AG09319 (cell line): ENCODE measurements at regions not wholly inside any gene's neighbourhood (a gene's known extent, or its start where the extent isn't known, plus 50 kb on each side); places are given as distances from the start of the nearest gene placed in this dataset.

ENCODE experiments used
- DNase-seq: peaks from one replicate; pipeline ENCODE4 v3.0.0-alpha.2; 2010; ENCODE audit warnings: low read depth; ENCODE audit errors: extremely low read depth
- TF ChIP-seq, protein P1 (sequence below): IDR thresholded peaks from 2 replicates; pipeline ENCODE4 v1.5.1; 2011; ENCODE audit warnings: low read depth, mild to moderate bottlenecking, inconsistent platforms, low read length, moderate library complexity

- TF ChIP-seq, protein P1, sequence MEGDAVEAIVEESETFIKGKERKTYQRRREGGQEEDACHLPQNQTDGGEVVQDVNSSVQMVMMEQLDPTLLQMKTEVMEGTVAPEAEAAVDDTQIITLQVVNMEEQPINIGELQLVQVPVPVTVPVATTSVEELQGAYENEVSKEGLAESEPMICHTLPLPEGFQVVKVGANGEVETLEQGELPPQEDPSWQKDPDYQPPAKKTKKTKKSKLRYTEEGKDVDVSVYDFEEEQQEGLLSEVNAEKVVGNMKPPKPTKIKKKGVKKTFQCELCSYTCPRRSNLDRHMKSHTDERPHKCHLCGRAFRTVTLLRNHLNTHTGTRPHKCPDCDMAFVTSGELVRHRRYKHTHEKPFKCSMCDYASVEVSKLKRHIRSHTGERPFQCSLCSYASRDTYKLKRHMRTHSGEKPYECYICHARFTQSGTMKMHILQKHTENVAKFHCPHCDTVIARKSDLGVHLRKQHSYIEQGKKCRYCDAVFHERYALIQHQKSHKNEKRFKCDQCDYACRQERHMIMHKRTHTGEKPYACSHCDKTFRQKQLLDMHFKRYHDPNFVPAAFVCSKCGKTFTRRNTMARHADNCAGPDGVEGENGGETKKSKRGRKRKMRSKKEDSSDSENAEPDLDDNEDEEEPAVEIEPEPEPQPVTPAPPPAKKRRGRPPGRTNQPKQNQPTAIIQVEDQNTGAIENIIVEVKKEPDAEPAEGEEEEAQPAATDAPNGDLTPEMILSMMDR: no peak
- DNase-seq: no peak
These were observed 161.4 kb upstream of the MTNR1B start for GRCh38 chr11:92808022-92808421.

DNA sequence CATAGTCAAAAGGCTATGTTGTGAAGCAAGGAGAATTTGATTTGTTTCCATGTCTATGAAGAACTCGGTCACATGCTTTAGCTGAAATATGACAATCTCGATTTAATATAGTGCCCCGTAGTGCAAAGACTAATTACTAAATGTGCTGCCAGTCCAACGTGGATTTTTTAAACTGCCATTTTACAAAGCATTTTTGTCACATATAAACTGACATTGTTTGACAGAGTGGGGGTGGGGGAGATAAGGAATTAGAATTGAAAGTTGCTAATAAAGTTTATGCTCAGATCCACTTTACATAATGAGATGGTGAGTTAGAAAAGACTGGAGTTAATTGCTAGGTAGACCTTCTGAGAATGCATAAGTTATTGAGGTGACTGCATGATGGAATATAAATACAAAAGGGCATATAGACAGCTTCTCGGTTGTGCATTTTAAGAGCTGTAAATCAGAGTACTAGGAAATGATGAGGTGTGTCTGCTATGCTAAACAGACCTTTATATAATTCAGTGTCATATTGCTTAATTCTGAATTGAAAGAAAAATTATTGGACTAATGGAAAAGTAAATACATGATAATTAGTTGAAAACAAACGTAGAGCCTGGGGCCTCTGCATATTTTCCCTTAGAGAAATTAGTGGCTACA lies 158.9 kb upstream of the MTNR1B start:
- DNase-seq: no peak
- TF ChIP-seq, protein P1: no peak

- DNase-seq: no peak
- TF ChIP-seq, protein P1: no peak
These were observed 158.1 kb upstream of the MTNR1B start for GRCh38 chr11:92811341-92811740.

GRCh38 chr11:92812841-92813240 lies 156.6 kb upstream of the MTNR1B start:
- DNase-seq: no peak
- TF ChIP-seq, protein P1: no peak

- no peak for DNase-seq
- TF ChIP-seq, protein P1: no peak
These were observed 149.6 kb upstream of the MTNR1B start for GRCh38 chr11:92819830-92820229.

- no peak for DNase-seq
- TF ChIP-seq, protein P1: no peak
These were observed 148.6 kb upstream of the MTNR1B start for GRCh38 chr11:92820860-92821259.

- TF ChIP-seq, protein P1: no peak
- DNase-seq: no peak
These were observed 147.0 kb upstream of the MTNR1B start for GRCh38 chr11:92822410-92822809.
